Fibroblast of mammary gland (primary cell): ENCODE measurements at regions not wholly inside any gene's neighbourhood (a gene's known extent, or its start where the extent isn't known, plus 50 kb on each side); places are given as distances from the start of the nearest gene placed in this dataset.

Experiments
- DNase-seq: peaks from one replicate; pipeline ENCODE4 v3.0.0-alpha.2; 2010; ENCODE audit warnings: low read depth
- H3K4me3 ChIP-seq: 2 replicates; pipeline ENCODE4 v1.5.1; 2011; ENCODE audit warnings: low read depth, mild to moderate bottlenecking, low read length, moderate library complexity; ENCODE audit not compliant: control insufficient read depth
- TF ChIP-seq, protein P1 (sequence below): conservative IDR thresholded peaks from 2 replicates; pipeline ENCODE4 v1.5.1; 2011; ENCODE audit warnings: low read depth, low read length, inconsistent platforms; ENCODE audit not compliant: control insufficient read depth, insufficient read depth

DNA sequence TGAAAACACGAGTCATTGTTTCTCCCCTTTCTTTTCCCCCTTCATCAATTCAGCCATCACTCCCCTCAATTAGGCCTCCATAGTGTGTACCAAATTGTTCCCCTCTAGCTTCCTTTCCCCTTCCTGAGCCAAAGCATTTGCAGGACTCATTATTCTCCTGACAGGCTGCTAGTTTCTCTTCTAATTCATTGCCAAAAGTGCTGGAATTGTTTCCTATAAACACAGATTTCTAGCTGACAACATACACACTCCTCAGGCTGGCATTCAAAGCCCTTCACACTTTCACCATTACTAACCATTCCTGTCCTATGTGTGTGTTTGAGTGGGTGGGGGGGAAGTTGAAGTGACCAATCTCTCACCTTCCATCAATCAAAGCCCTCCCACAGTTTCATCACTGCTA is 444.2 kb upstream of the OPRM1 start:
- TF ChIP-seq, protein P1, sequence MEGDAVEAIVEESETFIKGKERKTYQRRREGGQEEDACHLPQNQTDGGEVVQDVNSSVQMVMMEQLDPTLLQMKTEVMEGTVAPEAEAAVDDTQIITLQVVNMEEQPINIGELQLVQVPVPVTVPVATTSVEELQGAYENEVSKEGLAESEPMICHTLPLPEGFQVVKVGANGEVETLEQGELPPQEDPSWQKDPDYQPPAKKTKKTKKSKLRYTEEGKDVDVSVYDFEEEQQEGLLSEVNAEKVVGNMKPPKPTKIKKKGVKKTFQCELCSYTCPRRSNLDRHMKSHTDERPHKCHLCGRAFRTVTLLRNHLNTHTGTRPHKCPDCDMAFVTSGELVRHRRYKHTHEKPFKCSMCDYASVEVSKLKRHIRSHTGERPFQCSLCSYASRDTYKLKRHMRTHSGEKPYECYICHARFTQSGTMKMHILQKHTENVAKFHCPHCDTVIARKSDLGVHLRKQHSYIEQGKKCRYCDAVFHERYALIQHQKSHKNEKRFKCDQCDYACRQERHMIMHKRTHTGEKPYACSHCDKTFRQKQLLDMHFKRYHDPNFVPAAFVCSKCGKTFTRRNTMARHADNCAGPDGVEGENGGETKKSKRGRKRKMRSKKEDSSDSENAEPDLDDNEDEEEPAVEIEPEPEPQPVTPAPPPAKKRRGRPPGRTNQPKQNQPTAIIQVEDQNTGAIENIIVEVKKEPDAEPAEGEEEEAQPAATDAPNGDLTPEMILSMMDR: no peak
- no peak for DNase-seq
- H3K4me3 ChIP-seq: no peak overlapping the region

DNA sequence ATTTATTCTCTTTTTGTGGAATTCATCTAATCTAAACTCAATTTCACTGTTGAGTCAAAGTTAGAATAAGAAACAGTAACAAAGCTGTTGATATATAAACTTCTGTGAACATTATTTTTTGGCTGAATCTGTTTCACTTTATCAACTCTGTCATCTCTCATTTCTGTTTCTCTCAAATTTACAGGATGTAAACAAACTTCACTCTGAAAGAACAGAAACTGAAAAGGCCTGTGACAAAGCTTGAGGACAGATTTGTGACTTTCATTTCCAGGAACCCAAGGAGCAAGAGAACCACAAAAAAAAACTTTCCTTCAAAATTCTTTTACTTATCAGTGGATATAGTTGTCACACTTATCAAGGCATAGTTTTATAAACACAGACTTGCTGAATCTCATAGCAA is 447.9 kb upstream of the OPRM1 start:
- TF ChIP-seq, protein P1: no peak
- DNase-seq: no peak

DNA sequence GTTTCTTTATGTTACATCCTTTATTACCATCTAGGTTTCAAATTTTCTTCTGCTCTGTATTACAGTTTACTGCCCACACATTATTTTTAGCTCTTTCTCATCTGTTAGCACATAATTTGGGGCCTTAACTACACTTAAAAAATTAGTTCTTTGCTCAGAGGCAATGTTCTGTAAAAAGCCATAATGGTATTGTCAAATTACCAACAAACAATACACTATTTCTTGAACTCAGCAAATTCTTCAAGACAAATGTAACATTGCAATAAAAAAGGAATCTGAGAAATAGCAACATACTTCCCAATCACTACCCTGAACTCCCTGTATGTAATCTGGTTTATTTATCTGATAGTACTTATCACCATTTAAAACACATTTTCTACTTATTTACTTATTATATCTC is 448.6 kb upstream of the OPRM1 start:
- DNase-seq: no peak
- TF ChIP-seq, protein P1: no peak

More for the DNA sequence above, 447.9 kb upstream of the OPRM1 start:
- H3K4me3 ChIP-seq: no peak overlapping the region

DNA sequence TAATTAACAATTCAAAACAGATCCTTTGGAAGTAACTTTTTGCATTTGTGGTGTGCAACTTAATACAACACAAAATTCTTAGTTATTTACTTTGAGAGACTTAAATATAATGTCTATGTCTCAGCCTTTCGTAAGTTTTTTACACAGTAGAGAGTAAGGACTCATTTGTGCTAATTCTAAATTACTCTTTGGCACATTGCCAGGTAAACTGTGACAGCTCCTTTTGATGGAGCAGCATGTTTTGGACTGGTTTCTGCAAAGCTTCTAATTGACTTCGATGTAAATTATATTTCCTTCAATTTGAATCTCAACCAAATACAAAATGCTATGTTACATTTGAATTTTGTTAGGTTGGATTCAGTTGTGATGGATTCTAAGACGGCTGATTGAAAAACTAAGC is 450.7 kb upstream of the OPRM1 start:
- TF ChIP-seq, protein P1: no peak
- DNase-seq: no peak
- H3K4me3 ChIP-seq: no peak overlapping the region

More for the DNA sequence above, 448.6 kb upstream of the OPRM1 start:
- H3K4me3 ChIP-seq: no peak overlapping the region

DNA sequence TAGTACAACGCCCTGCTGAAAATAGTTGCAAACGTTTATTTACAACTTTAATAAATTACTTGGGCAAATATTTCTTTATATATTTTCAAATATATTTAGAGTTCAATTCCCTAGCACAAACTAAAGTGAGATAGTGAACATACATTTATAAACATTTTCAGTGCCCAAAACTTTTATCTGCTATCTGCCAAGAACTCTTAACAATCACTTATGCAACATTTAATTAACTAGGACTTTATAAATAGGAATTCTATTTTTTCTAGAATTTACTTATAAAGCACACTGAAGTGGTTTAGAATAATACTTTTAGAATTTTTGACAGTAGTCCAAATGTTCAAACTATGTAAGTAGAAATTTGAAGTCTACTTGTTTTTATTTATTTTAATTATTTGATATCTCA is 452.6 kb upstream of the RGS17 start:
- DNase-seq: no peak
- H3K4me3 ChIP-seq: no peak overlapping the region
- TF ChIP-seq, protein P1: no peak

DNA sequence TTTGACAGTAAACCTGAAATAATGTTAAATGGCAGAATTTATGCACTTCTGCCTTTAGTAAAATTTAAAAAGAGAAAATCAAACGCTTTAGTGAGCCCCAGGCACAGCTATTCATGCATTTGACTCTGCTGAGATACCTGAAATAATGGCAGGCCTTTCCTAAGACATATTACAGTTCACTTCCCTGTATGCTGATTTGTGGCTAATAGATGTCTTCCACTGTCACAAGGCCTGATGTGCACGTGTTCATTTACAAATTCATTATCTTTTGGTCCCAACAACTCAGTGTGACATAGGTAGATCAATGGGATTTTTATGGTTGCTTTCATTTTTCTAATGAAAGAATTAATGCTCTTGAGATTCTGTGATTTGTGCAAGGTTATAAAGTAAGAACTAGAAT is 449.7 kb upstream of the RGS17 start:
- TF ChIP-seq, protein P1: no peak
- DNase-seq: no peak
- H3K4me3 ChIP-seq: no peak overlapping the region

DNA sequence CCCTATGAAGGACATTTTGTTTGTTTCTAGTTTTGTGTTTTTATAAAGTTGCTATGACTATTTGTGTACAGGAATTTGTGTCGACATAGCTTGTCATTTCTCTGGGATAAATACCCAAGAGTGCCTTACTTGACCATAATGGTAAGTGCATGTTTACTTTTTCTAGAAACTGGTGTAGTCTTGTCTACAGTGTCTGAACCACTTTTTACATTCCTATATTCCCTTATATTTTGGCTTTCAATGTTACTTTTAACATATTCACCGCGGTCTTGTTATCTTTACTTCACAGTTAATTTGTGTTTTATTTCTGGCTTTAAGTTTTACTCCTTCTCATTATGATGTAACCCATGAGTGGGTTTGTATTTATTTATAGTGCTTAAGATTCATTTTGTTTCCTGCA is 444.4 kb upstream of the RGS17 start:
- no peak overlapping the region for H3K4me3 ChIP-seq
- DNase-seq: no peak
- TF ChIP-seq, protein P1: no peak
